PFSK-1 (cell line): ENCODE measurements at regions not wholly inside any gene's neighbourhood (a gene's known extent, or its start where the extent isn't known, plus 50 kb on each side); places are given as distances from the start of the nearest gene placed in this dataset.

Experiments used
- FOXP2 ChIP-seq: optimal IDR thresholded peaks from 2 replicates; pipeline ENCODE3; 2011; ENCODE audit warnings: borderline replicate concordance, control low read depth, inconsistent platforms; ENCODE audit not compliant: insufficient read depth; ENCODE audit errors: extremely low read length, extremely low read depth
- POLR2AphosphoS5 ChIP-seq: IDR thresholded peaks from 2 replicates; pipeline ENCODE4 v1.6.1; 2012; ENCODE audit warnings: low read depth, mild to moderate bottlenecking, control low read depth, low read length, moderate library complexity
- SIN3A ChIP-seq: IDR thresholded peaks from 2 replicates; pipeline ENCODE4 v1.6.1; 2012; ENCODE audit warnings: mild to moderate bottlenecking, low read length, moderate library complexity, borderline replicate concordance; ENCODE audit not compliant: insufficient read depth
- TAF1 ChIP-seq: IDR thresholded peaks from 2 replicates; pipeline ENCODE4 v1.6.1; 2012; ENCODE audit warnings: low read length, control low read depth, borderline replicate concordance; ENCODE audit not compliant: insufficient read depth
- TF ChIP-seq, protein P1 (sequence below), 2 experiments: IDR thresholded peaks; 2 replicates each; pipeline versions ENCODE4 v1.6.1 to v1.8.0; 2011 to 2012; ENCODE audit warnings: low read depth in 2 of 2, low read length in 2 of 2, control low read depth in 1 of 2, inconsistent platforms in 1 of 2, mild to moderate bottlenecking in 1 of 2, moderate library complexity in 1 of 2; ENCODE audit not compliant: insufficient read depth in 1 of 2

DNA sequence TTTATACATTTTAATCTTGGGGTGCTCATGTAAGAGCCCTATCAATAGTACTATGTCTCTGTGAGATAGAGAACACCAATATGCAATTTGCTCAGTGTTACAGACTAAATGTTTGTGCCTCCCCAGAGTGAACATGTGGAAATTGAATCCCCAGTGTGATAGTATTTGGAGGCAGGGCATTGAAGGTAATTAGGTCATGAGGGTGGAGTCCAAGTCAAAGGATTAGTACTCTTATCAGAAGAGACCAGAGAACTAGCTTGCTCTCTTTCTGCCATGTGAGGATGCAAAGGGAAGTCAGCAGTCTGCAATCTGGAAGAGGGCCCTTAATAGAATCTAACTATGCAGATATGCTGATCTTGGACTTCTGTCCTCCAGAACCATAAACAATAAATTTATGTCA is 1317.0 kb downstream of the STIM2 start:
- TF ChIP-seq POLR2AphosphoS5 (no peak), TAF1 (no peak), SIN3A (no peak), FOXP2 (no peak)
- TF ChIP-seq, protein P1, sequence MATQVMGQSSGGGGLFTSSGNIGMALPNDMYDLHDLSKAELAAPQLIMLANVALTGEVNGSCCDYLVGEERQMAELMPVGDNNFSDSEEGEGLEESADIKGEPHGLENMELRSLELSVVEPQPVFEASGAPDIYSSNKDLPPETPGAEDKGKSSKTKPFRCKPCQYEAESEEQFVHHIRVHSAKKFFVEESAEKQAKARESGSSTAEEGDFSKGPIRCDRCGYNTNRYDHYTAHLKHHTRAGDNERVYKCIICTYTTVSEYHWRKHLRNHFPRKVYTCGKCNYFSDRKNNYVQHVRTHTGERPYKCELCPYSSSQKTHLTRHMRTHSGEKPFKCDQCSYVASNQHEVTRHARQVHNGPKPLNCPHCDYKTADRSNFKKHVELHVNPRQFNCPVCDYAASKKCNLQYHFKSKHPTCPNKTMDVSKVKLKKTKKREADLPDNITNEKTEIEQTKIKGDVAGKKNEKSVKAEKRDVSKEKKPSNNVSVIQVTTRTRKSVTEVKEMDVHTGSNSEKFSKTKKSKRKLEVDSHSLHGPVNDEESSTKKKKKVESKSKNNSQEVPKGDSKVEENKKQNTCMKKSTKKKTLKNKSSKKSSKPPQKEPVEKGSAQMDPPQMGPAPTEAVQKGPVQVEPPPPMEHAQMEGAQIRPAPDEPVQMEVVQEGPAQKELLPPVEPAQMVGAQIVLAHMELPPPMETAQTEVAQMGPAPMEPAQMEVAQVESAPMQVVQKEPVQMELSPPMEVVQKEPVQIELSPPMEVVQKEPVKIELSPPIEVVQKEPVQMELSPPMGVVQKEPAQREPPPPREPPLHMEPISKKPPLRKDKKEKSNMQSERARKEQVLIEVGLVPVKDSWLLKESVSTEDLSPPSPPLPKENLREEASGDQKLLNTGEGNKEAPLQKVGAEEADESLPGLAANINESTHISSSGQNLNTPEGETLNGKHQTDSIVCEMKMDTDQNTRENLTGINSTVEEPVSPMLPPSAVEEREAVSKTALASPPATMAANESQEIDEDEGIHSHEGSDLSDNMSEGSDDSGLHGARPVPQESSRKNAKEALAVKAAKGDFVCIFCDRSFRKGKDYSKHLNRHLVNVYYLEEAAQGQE (IDR thresholded peaks at IDR 0.05; ENCODE audit: insufficient read depth in 1 of 2, low read depth in 2 of 2, low read length in 2 of 2) = no peak
